Parathyroid adenoma (tissue), 2 donors: ENCODE measurements at regions not wholly inside any gene's neighbourhood (a gene's known extent, or its start where the extent isn't known, plus 50 kb on each side); places are given as distances from the start of the nearest gene placed in this dataset.

Source experiments
- H2AFZ ChIP-seq: fragments of 300-600 bp; sonication (generic); one replicate; pipeline ENCODE4 v1.7.0; 2017; ENCODE audit warnings: antibody characterized with exemption, mild to moderate bottlenecking
- H3K27ac ChIP-seq: fragments of 300-600 bp; sonication (generic); one replicate; pipeline ENCODE4 v1.7.0; 2017
- H3K27me3 ChIP-seq: fragments of 300-600 bp; sonication (generic); one replicate; pipeline ENCODE4 v1.7.0; 2017; ENCODE audit warnings: low read length; ENCODE audit not compliant: control insufficient read depth, insufficient read depth
- H3K36me3 ChIP-seq: fragments of 300-600 bp; sonication (generic); one replicate; pipeline ENCODE4 v1.7.0; 2017; ENCODE audit warnings: low read length; ENCODE audit not compliant: control insufficient read depth, insufficient read depth
- H3K4me1 ChIP-seq: fragments of 300-600 bp; sonication (generic); one replicate; pipeline ENCODE4 v1.7.0; 2017; ENCODE audit warnings: control low read depth
- H3K4me2 ChIP-seq: fragments of 300-600 bp; sonication (generic); one replicate; pipeline ENCODE4 v1.7.0; 2017; ENCODE audit warnings: low read length
- H3K4me3 ChIP-seq: fragments of 300-600 bp; sonication (generic); one replicate; pipeline ENCODE4 v1.7.0; 2017; ENCODE audit warnings: low read depth, low read length
- H3K79me2 ChIP-seq: fragments of 300-600 bp; sonication (generic); one replicate; pipeline ENCODE4 v1.7.0; 2017; ENCODE audit warnings: control low read depth
- H3K9ac ChIP-seq: fragments of 300-600 bp; sonication (generic); one replicate; pipeline ENCODE4 v1.7.0; 2017; ENCODE audit warnings: mild to moderate bottlenecking
- H3K9me3 ChIP-seq: fragments of 300-600 bp; sonication (generic); one replicate; pipeline ENCODE4 v1.7.0; 2017; ENCODE audit warnings: low read length; ENCODE audit not compliant: control insufficient read depth
- TF ChIP-seq, protein P1 (sequence below): fragments of 300-600 bp; sonication (generic); IDR thresholded peaks from one replicate; pipeline ENCODE4 v1.7.0; 2017; ENCODE audit warnings: antibody characterized with exemption, mild to moderate bottlenecking
- donor health status: primary hyperparathyroidism.

DNA sequence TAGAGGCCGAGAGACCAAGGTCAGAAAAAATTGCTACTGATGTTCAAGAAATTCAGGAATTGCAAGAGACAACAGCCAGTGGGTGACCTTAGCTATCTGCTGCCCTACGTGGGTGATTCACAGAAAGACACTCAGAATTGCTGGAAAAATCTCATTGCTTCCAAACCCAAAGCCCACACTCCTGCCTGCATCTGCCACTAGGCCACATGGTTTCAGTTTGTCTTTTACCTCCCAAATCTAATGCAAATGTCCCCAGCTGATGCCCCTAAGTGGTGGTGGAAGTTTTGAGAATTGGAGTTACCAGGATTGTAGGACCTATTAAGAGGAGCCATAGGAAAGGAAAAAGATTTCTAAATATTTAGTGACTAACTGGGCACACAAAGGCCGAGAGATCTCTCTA lies 341.5 kb upstream of the CHRM3 start:
- TF ChIP-seq, protein P1, sequence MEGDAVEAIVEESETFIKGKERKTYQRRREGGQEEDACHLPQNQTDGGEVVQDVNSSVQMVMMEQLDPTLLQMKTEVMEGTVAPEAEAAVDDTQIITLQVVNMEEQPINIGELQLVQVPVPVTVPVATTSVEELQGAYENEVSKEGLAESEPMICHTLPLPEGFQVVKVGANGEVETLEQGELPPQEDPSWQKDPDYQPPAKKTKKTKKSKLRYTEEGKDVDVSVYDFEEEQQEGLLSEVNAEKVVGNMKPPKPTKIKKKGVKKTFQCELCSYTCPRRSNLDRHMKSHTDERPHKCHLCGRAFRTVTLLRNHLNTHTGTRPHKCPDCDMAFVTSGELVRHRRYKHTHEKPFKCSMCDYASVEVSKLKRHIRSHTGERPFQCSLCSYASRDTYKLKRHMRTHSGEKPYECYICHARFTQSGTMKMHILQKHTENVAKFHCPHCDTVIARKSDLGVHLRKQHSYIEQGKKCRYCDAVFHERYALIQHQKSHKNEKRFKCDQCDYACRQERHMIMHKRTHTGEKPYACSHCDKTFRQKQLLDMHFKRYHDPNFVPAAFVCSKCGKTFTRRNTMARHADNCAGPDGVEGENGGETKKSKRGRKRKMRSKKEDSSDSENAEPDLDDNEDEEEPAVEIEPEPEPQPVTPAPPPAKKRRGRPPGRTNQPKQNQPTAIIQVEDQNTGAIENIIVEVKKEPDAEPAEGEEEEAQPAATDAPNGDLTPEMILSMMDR = no peak
- Histone ChIP-seq H3K27ac (no peak overlapping the region), H3K36me3 (no peaks in the 10 kb centered on the region), H3K9ac (no peak overlapping the region), H3K4me3 (no peak overlapping the region), H3K4me2 (no peak overlapping the region), H3K4me1 (no peaks in the 10 kb centered on the region), H3K79me2 (no peaks in the 10 kb centered on the region), H3K27me3 (no peaks in the 10 kb centered on the region), H2AFZ (no peak overlapping the region), H3K9me3 (no peaks in the 10 kb centered on the region)

DNA sequence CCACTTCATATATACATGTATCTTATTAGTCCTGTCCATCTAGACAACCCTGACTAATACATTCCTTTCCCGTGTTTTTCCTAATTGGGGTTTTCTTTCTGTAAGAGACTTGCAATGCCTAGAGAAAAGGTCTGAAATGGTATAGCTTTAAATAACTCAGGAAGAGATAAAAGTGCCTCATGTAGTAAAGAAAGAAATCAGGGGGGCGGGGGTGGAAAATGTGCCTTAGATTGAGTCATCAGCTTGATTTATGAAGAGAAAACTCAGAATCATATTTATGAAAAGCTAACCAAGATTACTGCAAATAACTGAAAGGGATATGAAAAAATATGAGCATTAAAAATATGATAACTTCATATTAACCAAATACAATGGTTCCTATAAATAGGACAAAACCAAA lies 345.8 kb upstream of the CHRM3 start:
- no peaks in the 10 kb centered on the region for H3K79me2 ChIP-seq
- no peaks in the 10 kb centered on the region for H3K27me3 ChIP-seq
- H2AFZ ChIP-seq = no peak overlapping the region
- no peaks in the 10 kb centered on the region for H3K36me3 ChIP-seq
- no peak overlapping the region for H3K4me3 ChIP-seq
- no peaks in the 10 kb centered on the region for H3K9me3 ChIP-seq
- no peaks in the 10 kb centered on the region for H3K4me1 ChIP-seq
- TF ChIP-seq, protein P1 = no peak
- H3K9ac ChIP-seq = no peak overlapping the region
- H3K27ac ChIP-seq = no peak overlapping the region
- H3K4me2 ChIP-seq = no peak overlapping the region

DNA sequence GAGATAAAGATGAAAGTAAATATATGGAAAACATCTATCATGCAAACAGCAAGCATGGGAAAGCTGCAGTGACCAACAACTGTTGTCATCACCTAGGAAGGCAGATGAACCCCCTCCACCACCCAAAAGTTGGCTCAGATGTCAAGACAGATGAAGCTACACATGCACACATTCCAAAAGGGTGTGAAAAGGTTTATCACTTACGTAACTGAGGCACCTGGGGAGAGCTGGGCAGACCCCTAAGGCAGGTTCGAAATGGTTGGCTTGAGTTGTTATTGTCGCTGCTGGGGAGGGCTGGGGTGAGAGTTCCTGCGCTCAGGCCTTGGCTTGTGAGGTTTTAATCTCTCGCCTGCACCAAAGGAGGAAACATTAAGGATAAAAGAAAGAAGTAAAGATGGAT lies 355.1 kb upstream of the CHRM3 start:
- Histone ChIP-seq H3K79me2 (no peaks in the 10 kb centered on the region), H3K27me3 (no peaks in the 10 kb centered on the region), H2AFZ (no peak overlapping the region), H3K4me2 (no peak overlapping the region), H3K27ac (no peak overlapping the region), H3K4me3 (no peak overlapping the region), H3K9me3 (no peaks in the 10 kb centered on the region), H3K9ac (no peak overlapping the region), H3K36me3 (no peaks in the 10 kb centered on the region), H3K4me1 (no peaks in the 10 kb centered on the region)
- TF ChIP-seq, protein P1 = no peak

- Histone ChIP-seq H3K79me2 (no peaks in the 10 kb centered on the region), H3K4me3 (no peak overlapping the region), H3K4me1 (no peaks in the 10 kb centered on the region), H3K27me3 (no peaks in the 10 kb centered on the region), H3K36me3 (no peaks in the 10 kb centered on the region), H3K9me3 (no peaks in the 10 kb centered on the region), H2AFZ (no peak overlapping the region), H3K4me2 (no peak overlapping the region), H3K27ac (no peak overlapping the region), H3K9ac (no peak overlapping the region)
- TF ChIP-seq, protein P1 = no peak
These were observed 360.2 kb upstream of the CHRM3 start for GRCh38 chr1:239025997-239026694.

DNA sequence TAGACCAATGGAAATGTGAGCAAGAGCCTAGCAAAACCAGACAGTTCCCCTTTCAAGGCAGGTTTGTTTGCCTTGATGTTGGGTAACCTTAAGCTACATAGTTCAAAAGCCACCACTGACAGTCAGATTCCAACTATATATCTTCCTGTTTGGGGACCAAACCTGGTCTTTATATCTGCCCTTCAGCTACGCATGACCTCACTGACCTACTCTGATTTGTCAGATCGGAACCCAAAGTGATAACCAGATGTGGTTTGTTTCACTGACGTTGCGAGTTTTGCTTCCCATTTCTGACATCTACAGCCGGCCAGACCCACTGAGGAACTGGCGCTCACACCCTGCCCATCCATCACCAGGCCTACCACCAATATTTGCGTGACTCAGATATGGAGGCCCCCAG lies 361.1 kb upstream of the CHRM3 start:
- no peaks in the 10 kb centered on the region for H3K4me1 ChIP-seq
- no peak overlapping the region for H3K4me2 ChIP-seq
- no peaks in the 10 kb centered on the region for H3K79me2 ChIP-seq
- H3K9ac ChIP-seq = no peak overlapping the region
- no peak overlapping the region for H2AFZ ChIP-seq
- no peaks in the 10 kb centered on the region for H3K36me3 ChIP-seq
- TF ChIP-seq, protein P1 = no peak
- H3K4me3 ChIP-seq = no peak overlapping the region
- no peaks in the 10 kb centered on the region for H3K9me3 ChIP-seq
- no peaks in the 10 kb centered on the region for H3K27me3 ChIP-seq
- H3K27ac ChIP-seq = no peak overlapping the region
